Activated naive CD4-positive, alpha-beta T cell treated with Interleukin-2 at 50 U/mL for 16 hours (primary cell): ENCODE measurements at regions not wholly inside any gene's neighbourhood (a gene's known extent, or its start where the extent isn't known, plus 50 kb on each side); places are given as distances from the start of the nearest gene placed in this dataset.
"Not testable (repeated sequence)": the region's sequence is repeated elsewhere in the genome, so short reads cannot be mapped to it uniquely, and the experiment has no call there.

Experiments used
- DNase-seq: peaks from one replicate; pipeline ENCODE4 v3.0.0-alpha.2; 2020

DNA sequence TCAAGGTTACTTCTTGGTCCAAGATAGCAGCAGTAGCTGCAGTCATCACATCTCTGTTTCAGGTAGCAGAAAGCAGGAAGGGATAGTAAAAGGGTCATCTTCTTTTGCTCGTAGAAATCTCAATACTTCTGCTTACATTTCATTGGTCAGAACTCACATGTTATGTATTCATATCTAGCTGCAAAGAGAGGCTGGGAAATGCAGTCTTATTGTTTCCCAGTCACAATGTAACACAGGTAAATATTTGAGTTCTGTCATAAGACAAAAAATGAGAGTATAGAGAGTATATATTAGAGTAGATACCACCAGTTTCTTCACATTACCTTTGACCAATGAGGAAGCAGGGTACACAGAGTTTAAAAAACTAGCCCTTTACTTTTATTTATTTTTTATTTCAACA is 132.4 kb upstream of the ITGA6 start:
- no peak for DNase-seq

DNA sequence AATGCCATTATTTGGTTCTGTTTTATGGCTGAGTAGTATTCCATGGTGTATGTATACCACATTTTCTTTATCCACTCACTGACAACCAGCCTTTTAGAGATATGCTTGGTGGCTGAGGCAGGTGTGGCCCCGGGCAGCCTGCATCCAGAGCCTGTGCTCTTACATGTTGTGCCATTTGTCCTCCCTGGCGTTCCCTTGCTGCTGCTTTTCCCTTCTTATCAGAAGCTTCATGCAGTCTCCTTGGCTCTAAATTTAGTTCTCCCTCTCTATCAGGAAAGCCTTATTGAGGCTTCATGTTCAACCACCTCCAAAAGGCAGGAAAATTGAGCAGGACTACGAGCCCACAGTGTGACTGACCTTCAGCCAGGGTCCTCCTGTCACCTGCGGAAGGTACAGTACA is 131.7 kb upstream of the ITGA6 start:
- no peak for DNase-seq

DNA sequence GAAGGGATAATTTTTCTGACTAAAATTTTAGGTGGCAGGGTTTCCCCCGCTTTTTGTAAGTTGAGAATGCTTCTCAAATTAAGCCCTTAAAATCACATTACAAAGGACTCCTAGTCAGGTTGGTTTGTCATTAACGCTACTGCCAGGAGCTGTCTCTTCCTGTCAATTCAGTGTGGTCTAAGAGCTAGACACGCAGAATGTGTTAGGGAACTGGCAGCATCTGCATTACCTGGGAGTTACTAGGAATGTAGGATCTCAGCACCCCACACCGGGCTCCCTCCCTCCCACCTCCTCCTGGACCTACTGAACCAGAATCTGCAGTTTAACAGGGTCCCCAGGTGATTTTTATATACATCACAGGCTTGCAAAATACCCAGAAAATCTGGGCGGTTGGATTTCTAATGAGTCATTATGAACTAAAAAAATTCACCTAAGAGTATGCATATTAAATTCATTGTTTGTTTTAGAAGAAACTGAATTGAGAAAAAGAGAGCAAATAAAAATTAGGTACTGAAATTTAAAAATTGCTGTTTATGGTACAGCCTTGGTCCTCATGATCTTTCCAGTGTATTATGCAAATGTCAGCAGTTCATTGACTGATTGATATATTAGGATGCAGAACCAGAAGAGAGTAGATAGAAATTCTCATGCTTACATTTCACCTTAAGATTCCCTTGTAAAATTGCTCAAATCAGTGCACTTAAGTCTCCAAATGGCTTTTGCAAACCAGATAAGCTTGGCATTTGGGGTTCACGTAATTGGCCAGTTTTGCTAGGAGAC is 130.9 kb upstream of the ITGA6 start:
- no peak for DNase-seq

GRCh38 chr2:172297531-172297930 is 129.9 kb upstream of the ITGA6 start:
- DNase-seq: no peak

- no peak for DNase-seq
These were observed 129.4 kb upstream of the ITGA6 start for GRCh38 chr2:172297950-172298349.

DNA sequence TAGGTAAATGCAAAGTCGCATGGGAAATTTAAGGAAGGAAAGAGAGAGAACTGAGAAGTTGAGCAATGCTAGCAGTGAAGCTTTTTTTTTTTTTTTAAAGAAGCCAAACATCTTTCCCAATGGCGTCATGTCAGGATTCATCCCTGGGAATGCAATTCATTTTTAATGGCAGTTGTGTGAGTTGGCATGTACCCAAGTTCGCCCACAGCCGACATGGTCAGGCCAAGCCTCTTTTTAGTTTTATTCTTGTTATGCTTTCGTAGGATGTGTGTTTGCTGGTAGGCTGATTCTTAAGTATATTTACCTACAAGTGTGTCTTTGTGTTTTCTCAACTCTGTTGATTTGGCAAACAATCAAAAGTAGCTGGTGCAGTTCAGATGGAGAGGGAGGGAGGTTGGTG is 127.6 kb upstream of the ITGA6 start:
- DNase-seq: no peak

- DNase-seq: no peak
These were observed 126.5 kb upstream of the ITGA6 start for GRCh38 chr2:172300851-172301250.

GRCh38 chr2:172305066-172305465 is 122.3 kb upstream of the ITGA6 start:
- no peak for DNase-seq

GRCh38 chr2:172307800-172308199 is 119.6 kb upstream of the ITGA6 start:
- no peak for DNase-seq

DNA sequence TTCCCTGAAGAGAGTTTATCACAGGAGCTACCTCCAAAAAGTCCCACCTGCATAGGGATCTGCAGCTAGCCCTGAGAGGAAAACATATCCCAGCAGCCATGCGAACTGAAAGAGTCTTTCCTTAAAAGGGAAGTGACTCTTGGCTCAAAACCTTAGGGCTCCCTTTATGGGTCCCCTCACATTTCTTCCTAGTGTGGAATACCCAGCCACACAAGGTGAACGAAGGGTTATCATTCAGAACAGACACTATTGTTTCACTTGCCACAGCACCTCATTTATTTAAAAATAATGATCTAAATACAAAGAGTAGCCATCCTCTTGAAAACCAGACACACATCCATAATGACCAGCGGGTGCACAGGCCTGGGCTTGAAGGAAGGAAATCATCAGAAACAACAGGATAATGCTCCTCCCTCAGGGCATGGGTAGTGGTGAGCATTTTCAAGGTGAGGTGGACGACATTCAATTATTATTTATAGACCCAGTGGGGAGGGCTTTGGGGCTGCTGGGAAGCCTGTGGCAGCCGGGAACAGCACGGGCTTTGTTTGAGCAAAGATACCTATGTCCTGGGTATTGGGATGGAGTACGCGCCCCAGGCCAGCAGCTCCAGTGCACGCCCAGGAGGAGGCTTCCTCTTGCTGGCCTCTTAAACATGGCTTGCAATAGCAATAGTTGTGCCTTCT is 119.0 kb upstream of the ITGA6 start:
- no peak for DNase-seq

DNA sequence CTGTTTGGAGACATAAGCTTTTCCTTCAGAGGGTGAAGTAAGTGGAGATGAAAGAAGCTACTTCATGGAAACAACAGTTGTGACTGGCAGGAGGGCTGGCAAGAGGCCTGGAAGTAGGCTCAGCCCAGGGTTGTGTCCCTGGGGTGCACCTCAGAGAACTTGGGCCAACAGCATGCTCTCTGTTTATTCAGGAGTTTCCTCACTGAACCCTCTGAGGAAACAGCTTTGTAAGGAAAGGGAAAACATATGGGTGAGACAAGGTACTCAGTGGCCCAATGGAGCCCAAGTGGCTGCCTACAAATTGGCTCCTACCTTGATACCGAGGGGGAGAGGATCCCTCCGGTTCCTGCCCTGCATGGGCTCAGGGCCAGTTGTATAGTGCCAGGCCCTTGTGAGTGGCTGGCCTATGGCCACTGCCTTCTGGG is 115.5 kb upstream of the ITGA6 start:
- DNase-seq: no peak

GRCh38 chr2:172313715-172314341 is 113.6 kb upstream of the ITGA6 start:
- DNase-seq: no peak

GRCh38 chr2:172315070-172315469 is 112.3 kb upstream of the ITGA6 start:
- not testable (repeated sequence) for DNase-seq

DNA sequence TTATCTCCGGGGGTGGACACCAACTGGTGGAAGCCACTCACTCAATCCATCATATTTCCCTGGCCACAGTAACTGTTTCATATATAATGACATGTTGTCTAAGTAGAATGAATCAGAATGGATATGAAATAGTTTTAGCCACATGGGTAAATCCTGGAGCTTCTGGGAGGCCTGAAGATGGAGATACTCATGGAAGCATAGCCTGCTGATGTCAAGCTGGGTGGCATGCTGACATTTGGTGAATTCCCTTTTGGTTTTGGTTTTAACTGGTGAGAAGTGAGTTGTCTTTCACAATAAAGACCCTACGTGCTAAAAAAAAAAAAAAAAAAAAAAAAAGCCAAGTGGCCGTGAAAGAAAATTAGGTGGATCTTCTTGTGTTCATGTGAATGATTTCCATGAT is 105.3 kb upstream of the ITGA6 start:
- DNase-seq: no peak

DNA sequence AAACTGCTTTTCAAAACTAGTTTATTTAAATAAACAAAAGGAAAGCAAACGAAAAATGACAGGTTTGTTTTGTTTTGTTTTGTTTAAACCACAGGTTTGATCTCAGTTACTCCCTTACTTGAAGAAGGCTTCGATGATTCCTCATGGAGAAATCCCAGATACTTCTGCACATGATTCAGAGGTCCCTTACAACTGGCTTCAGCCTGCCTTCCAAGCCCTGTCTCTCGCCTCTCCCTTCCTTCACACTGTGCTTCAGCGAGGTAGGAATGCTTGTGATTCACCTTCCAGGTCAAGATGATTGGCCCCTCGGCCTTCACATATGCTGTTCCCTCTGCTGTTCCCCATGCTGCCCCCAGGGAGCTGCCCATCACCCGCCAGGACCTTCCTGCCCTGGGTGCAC is 104.1 kb upstream of the ITGA6 start:
- DNase-seq: no peak

GRCh38 chr2:172323861-172324597 is 103.4 kb upstream of the ITGA6 start:
- no peak for DNase-seq

- no peak for DNase-seq
These were observed 101.2 kb upstream of the ITGA6 start for GRCh38 chr2:172326211-172326509.

GRCh38 chr2:172328103-172328841 is 99.1 kb upstream of the ITGA6 start:
- DNase-seq: no peak

DNA sequence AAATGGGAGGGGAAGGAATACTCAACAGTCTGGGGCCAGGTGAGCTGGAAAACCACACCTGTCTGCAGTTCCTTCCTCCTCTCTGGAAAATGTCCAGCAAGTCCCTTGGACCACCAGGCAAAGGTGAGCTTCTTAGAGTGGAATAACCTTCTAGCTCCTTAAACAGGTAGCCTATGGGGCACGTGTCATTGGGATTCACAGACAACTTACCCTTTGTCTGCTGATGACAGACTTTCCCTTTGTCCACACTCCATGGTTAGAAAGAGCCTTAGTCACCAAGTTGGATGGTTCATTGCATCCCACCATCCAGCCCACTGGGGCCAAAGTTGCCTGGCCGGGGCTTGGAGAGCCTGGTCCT is 98.0 kb upstream of the ITGA6 start:
- DNase-seq: no peak

GRCh38 chr2:172329774-172330671 is 97.4 kb upstream of the ITGA6 start:
- no peak for DNase-seq

- DNase-seq: no peak
These were observed 94.9 kb upstream of the ITGA6 start for GRCh38 chr2:172332507-172332906.
